Right renal pelvis (tissue), 4 donors: ENCODE measurements at regions not wholly inside any gene's neighbourhood (a gene's known extent, or its start where the extent isn't known, plus 50 kb on each side); places are given as distances from the start of the nearest gene placed in this dataset.
"Not testable (repeated sequence)": the region's sequence is repeated elsewhere in the genome, so short reads cannot be mapped to it uniquely, and the experiment has no call there.

Source experiments
- DNase-seq, 4 donors: peaks; one replicate each; pipeline ENCODE4 v3.0.0-alpha.2; 2013; ENCODE audit warnings: low read depth in 4 of 4, low spot score in 3 of 4, missing footprints in 1 of 4

GRCh38 chr1:4132352-4133296, 232.6 kb upstream of the C1orf174 start:
- DNase-seq = no peak

GRCh38 chr1:4133297-4133938, 233.3 kb upstream of the C1orf174 start:
- DNase-seq = no peak

GRCh38 chr1:4133939-4134321, 233.9 kb upstream of the C1orf174 start:
- DNase-seq = no peak

DNA sequence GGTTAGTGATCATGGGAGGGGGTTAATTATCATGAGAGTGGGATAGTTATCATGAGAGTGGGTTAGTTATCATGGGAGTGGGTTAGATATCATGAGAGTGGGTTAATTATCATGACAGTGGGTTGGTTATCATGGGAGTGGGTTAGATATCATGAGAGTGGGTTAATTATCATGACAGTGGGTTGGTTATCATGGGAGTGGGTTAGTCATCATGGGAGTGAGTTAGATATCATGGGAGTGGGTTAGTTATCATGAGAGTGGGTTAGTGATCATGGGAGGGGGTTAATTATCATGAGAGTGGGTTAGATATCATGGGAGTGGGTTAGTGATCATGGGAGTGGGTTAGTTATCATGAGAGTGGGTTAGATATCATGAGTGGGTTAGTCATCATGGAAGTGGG, 235.8 kb upstream of the C1orf174 start:
- not testable (repeated sequence) for DNase-seq

DNA sequence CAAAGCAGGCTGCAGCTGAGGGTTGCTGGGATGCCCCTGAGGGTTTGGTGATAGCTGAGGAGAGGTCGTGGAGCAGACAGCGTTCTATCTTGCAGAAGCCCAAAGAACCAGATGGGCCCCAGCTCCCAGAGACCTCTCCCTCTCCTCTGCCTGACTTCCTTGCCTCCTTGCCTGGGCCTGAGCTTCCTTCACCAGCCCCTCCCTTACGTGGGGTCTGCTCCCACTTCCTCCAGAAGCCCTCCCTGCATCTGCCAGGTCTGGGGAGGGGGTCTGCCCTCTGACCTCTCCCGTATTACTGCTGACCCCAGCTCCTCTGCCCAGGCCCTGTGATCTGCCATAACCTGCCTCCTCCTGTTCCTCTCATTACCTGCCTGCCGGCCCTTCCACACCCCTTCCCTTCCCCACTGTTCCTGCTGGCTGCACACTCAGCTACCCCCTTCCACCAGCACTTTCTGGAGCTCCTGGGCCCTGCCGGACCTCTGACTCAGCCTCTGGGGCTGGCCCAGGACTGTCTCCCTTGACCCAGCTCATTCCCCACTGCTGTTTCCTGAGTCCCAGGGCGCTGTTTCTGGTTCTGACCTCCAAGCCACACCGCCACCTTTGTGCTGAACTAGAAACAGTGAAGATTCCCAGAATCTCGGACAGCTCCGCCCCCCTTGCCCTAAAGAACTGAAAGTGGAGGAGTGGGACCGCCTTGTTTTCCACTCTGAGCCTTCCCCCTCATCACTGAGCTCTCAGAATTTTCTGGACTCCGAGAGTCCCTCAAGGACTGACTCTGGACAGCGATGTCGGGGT, 237.7 kb upstream of the C1orf174 start:
- no peak for DNase-seq

GRCh38 chr1:4139646-4140045, 239.6 kb upstream of the C1orf174 start:
- no peak for DNase-seq

- DNase-seq = no peak
Measured at GRCh38 chr1:4140241-4140640, 240.2 kb upstream of the C1orf174 start.

GRCh38 chr1:4140821-4141220, 240.7 kb upstream of the C1orf174 start:
- DNase-seq = no peak

DNA sequence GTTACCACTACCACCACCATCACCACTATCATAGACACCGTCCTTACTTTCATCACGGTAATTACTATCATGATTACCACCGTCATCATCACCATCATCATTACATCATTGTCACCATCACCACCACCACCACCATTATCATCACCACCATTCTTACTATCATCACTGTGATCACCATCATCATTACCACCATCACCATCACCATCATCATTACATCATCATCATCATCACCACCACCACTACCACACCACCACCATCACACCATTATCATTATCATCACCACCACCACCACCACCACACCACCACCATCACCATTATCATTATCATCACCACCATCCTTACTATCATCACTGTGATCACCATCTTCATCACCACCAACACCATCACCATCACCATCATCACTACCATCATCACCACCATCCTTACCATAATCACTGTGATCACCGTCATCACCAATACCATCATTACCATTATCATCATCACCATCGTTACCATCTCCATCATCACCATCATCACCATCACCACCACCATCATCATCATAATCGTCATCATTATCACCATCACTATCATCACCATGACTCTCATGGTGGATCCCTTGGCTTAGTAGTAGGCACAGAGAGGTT, 244.4 kb upstream of the C1orf174 start:
- no peak for DNase-seq

DNA sequence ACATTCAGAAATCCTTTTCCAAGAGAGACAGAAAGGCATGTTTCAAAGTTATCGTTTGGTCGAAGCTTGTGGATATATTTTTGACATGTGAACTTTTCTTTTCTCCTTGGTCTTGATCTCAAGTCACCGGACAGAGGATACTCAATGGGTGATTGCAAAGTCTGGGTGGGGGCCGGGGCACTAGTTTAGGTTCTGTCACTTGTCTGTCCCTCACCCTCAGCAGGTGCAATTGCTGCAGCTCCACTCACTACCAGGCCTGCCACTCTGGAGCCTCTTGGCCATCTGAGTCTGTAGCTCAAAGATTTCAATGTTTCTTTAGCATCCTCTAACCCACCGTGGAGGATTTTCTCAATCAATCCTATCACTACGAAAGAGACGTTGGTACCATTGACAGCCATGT, 246.0 kb upstream of the C1orf174 start:
- no peak for DNase-seq

- no peak for DNase-seq
Measured at GRCh38 chr1:4146614-4147013, 246.5 kb upstream of the C1orf174 start.

DNA sequence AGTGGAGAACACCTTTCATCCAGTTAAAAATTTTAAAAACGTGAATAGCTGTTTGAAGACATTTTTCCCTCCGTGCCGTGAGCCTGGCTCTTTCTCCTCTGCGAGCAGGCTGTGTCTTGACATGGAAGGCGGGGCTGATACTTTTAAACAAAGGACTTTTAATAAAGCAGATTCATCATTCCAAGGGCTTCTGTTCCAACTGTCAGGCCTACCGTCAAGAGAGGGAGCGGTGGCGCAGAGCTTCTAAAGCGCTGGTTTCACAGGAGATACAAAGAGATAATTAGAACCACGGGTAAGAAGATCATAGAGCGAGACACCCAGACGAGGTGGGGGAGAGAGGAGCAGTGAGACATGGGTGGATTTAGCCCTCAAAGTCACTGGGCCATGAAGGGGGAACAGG, 247.4 kb upstream of the C1orf174 start:
- DNase-seq = no peak

DNA sequence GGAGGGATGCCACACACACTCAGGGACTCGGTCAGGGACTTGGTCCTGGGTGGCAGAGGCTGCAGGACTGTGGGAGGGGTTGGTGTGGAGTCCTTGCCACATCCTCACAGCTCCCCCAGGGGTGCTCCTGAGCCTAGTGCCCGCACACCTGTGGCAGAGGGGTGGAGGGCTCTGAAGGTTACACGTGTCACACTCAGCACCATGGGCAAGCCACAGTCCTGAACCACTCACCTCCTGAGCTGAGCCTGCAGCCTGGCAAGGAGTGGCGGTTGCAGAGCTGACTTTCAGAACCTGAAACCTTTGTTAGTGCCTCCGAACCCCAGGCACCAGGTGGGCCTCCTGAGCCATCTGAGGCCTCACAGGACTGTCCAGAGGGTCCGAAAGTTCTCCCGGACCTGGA, 249.2 kb upstream of the C1orf174 start:
- no peak for DNase-seq

DNA sequence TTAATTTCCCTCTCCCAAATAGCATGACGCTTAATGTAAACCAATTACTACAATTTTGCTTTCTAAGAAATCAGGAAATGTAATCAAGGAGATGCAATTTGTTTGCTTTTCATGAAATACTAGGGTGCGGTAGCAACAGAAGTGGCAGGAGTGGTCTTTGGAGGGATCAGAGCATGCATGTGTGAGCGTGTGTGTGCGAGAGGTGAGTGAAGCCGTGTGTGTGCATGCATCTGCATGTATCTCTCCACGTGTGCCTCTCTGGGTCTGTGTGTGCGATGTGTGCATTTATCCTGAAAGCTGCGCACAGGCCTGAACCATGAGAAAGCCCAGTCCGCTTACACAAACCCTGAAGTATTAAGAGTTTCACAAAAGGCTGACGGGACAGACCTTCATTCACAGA, 249.8 kb upstream of the C1orf174 start:
- DNase-seq = no peak

GRCh38 chr1:4150262-4150661, 250.2 kb upstream of the C1orf174 start:
- DNase-seq = no peak

GRCh38 chr1:4152266-4152665, 252.2 kb upstream of the C1orf174 start:
- no peak for DNase-seq

GRCh38 chr1:4153571-4153970, 253.5 kb upstream of the C1orf174 start:
- DNase-seq = no peak

DNA sequence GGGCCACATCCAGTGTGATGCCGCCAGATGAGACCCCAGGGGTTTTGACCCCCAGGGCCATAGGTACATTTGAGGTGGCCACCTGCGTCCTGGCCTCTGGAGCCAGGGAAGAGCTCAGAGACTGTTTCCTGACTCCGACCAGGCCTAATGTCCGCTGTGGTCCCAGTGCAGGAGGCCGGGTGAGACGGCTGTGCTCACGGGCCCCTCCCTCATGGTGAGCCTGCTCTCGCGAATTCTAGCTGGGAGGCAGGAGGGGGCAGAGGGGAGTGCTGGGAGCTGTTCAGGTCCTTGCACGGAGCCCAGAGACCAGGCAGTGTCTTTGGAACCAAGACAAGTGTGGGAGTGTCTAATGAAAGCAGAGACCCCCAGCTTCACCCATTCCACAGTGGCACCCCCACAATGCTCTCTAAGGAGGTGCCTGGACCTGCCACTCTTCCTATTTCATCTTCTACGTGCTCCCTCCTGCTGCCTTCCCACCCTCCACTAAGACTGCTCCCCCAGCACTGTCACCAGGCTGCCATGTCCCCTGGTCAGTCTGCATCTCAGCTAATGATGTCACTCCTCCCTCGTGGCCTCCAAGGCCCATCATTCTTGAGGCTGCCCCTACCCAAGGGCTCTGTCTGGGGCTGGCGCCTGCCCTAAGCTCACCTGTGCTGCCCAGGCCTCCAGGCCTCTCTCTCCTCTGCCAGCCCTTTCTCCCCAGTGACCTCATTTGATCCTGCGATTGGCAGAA, 256.3 kb upstream of the C1orf174 start:
- no peak for DNase-seq

- no peak for DNase-seq
Measured at GRCh38 chr1:4160181-4160580, 260.1 kb upstream of the C1orf174 start.

DNA sequence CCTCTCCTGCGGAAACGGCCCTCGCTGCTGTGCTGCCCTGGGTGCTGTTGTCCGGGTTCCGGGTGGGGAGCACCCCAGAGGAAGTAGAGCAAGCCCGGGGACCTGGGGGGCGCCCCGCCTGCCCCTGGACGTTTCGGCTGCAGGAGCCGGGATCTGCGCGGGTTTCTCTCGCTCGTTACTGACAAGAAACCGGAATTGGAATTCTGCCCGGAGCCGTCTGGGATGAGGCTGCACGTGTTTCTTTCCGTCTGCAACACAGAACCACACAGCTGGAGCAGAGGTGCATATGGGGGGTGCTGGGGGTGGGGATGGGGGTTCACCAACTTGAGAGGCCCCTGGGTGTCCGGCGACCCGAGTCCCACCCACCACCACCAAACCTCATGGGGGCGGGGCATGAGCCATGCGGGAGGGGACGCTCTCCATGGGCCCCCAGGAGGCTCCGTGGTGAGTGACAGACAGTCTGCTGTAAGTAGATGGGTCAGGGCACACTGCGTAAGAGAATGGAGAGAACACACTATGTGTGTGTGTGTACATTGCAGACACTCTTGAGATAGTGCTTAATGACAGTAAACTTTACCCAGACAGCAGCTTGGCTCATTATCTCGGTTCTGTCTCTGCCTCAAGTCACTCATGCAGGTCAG, 261.4 kb upstream of the C1orf174 start:
- no peak for DNase-seq
